ENCODE measurements at regions not wholly inside any gene's neighbourhood (a gene's known extent, or its start where the extent isn't known, plus 50 kb on each side); places are given as distances from the start of the nearest gene placed in this dataset.

- TF ChIP-seq CTCF (IDR thresholded peaks at IDR 0.05) (no peak), POLR2A (IDR thresholded peaks at IDR 0.05) (no peak)
Observed at GRCh38 chr1:37399205-37399604, 75.2 kb upstream of the ZC3H12A start.

Measured in testis (tissue), 2 donors.